ENCODE measurements at regions not wholly inside any gene's neighbourhood (a gene's known extent, or its start where the extent isn't known, plus 50 kb on each side); places are given as distances from the start of the nearest gene placed in this dataset.

DNA sequence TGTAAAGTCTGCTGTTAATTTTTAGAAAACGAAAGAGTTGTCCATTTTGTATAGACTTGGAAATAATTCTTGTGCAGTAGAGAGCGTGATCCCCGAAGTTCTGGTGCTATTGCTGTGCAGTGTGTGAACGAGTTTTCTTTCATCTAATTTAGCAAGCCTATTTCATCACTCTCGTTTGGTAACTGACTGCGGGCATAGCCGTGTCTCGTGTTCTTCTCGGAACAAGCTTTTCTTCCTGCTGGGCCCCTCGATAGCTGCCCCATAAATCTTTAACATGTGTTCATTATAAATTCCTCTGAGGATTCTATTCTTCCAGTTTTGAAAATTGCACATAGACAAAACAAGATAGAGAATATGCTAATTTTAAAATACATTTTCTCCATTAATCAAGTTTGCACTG lies 622.0 kb upstream of the PFKP start:
- Histone ChIP-seq H3K27ac (no peak overlapping the region), H3K9me3 (no peaks in the 10 kb centered on the region), H3K36me3 (no peaks in the 10 kb centered on the region), H3K27me3 (no peaks in the 10 kb centered on the region), H3K4me1 (no peaks in the 10 kb centered on the region), H3K4me3 (no peak overlapping the region)
- intact Hi-C loops (cut with DNase I) = no loop called here
- ATAC-seq (no peak), DNase-seq (no peak)
- TF ChIP-seq, protein P1, sequence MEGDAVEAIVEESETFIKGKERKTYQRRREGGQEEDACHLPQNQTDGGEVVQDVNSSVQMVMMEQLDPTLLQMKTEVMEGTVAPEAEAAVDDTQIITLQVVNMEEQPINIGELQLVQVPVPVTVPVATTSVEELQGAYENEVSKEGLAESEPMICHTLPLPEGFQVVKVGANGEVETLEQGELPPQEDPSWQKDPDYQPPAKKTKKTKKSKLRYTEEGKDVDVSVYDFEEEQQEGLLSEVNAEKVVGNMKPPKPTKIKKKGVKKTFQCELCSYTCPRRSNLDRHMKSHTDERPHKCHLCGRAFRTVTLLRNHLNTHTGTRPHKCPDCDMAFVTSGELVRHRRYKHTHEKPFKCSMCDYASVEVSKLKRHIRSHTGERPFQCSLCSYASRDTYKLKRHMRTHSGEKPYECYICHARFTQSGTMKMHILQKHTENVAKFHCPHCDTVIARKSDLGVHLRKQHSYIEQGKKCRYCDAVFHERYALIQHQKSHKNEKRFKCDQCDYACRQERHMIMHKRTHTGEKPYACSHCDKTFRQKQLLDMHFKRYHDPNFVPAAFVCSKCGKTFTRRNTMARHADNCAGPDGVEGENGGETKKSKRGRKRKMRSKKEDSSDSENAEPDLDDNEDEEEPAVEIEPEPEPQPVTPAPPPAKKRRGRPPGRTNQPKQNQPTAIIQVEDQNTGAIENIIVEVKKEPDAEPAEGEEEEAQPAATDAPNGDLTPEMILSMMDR (IDR thresholded peaks at IDR 0.05) = no peak

- Histone ChIP-seq H3K36me3 (no peaks in the 10 kb centered on the region), H3K27ac (no peak overlapping the region), H3K4me3 (no peak overlapping the region), H3K4me1 (no peaks in the 10 kb centered on the region), H3K27me3 (no peaks in the 10 kb centered on the region), H3K9me3 (no peaks in the 10 kb centered on the region)
- intact Hi-C loops (cut with DNase I) = no loop called here
- no peak for DNase-seq
- ATAC-seq = no peak
- TF ChIP-seq, protein P1 (IDR thresholded peaks at IDR 0.05) = no peak
Observed at GRCh38 chr10:2439983-2440382, 627.4 kb upstream of the PFKP start.

DNA sequence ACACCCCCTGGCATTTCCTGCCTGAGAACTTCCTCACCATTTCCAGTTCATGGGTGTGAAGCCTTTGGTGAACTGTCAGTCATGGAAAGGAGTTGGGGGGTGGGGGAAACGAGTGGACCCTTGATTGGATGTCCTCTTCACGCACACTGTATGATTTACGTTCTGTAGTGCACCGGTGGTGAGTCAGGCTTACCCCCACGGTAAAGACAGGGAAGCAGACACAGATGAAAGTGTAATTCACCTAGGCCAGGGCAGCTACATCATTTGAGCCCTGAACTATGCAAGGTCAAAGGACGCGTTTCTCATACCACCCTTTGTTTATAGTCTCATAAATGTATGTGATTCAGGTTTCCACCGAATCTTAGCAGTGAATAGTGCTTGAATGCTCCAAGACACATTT lies 628.3 kb upstream of the PFKP start:
- TF ChIP-seq, protein P1 (IDR thresholded peaks at IDR 0.05) = no peak
- DNase-seq = no peak
- intact Hi-C loops (cut with DNase I) = no loop called here
- ATAC-seq = no peak
- no peak overlapping the region for H3K4me3 ChIP-seq
- no peaks in the 10 kb centered on the region for H3K27me3 ChIP-seq
- H3K36me3 ChIP-seq = no peaks in the 10 kb centered on the region
- H3K4me1 ChIP-seq = no peaks in the 10 kb centered on the region
- H3K27ac ChIP-seq = no peak overlapping the region
- H3K9me3 ChIP-seq = no peaks in the 10 kb centered on the region

DNA sequence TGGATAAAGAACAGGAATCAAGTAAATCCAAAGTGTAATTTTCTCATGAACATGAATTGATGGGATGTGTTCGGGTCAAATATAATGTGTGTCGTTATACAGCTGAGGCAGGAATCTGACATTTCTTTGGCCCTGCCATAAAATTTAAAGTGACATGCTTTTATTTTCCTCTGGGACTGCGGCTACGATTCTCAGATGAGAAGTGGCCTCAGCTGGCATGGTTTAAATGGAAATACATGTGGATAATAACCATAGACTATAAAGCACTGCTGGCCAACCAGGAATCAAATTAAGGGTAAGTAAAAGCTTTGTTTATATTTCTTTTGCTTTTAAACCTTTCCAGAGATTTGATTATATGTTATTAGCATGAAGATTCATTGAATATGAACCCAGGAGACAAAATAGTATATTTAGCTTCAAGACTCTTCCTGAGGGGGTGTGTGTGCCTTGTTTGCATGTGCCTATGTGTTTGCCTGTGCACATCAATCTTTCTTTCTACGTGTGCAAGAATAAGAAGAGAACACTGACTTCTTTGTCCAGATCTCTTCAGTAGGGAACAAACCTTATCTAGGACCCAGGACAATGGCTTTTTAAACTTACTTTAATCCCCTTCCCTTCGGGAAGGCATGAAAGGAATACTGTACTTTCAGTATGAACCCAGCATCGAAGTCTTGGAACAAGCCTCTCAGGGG lies 629.0 kb upstream of the PFKP start:
- intact Hi-C loops (cut with DNase I) = no loop called here
- no peaks in the 10 kb centered on the region for H3K36me3 ChIP-seq
- ATAC-seq (no peak), DNase-seq (no peak)
- TF ChIP-seq, protein P1 (IDR thresholded peaks at IDR 0.05) = no peak
- no peaks in the 10 kb centered on the region for H3K9me3 ChIP-seq
- no peak overlapping the region for H3K27ac ChIP-seq
- no peak overlapping the region for H3K4me3 ChIP-seq
- no peaks in the 10 kb centered on the region for H3K27me3 ChIP-seq
- no peaks in the 10 kb centered on the region for H3K4me1 ChIP-seq

DNA sequence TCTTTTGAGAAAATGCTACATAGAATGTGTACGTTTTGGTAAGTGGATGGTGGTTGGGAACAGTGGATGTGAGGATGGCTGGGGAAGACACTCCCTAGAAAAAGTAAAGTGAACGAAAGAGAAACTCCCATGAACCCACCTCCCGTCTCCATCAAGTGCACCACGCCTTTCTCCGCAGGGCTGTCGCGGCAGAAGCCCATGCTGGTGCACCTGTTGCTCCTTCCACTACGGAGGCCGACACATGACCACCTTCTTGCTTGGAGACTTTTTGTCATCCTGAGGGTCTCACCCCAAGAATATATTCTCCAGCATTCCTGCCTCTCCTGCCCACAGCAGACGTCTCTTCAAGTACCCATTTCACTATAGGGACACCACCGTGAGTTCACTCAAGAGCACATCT lies 630.4 kb upstream of the PFKP start:
- intact Hi-C loops (cut with DNase I) = no loop called here
- H3K27me3 ChIP-seq = no peaks in the 10 kb centered on the region
- no peak overlapping the region for H3K4me3 ChIP-seq
- no peak overlapping the region for H3K27ac ChIP-seq
- no peaks in the 10 kb centered on the region for H3K4me1 ChIP-seq
- TF ChIP-seq, protein P1 (IDR thresholded peaks at IDR 0.05) = no peak
- DNase-seq (no peak), ATAC-seq (no peak)
- H3K36me3 ChIP-seq = no peaks in the 10 kb centered on the region
- no peaks in the 10 kb centered on the region for H3K9me3 ChIP-seq

- ATAC-seq (no peak), DNase-seq (no peak)
- no peak overlapping the region for H3K27ac ChIP-seq
- TF ChIP-seq, protein P1 (IDR thresholded peaks at IDR 0.05) = no peak
- H3K4me1 ChIP-seq = no peaks in the 10 kb centered on the region
- H3K36me3 ChIP-seq = no peaks in the 10 kb centered on the region
- intact Hi-C loops (cut with DNase I) = no loop called here
- H3K9me3 ChIP-seq = no peaks in the 10 kb centered on the region
- no peaks in the 10 kb centered on the region for H3K27me3 ChIP-seq
- H3K4me3 ChIP-seq = no peak overlapping the region
Observed at GRCh38 chr10:2431961-2432360, 635.4 kb upstream of the PFKP start.

Data from upper lobe of right lung (tissue), 1 donor.